Suppressor macrophage (primary cell): ENCODE measurements at regions not wholly inside any gene's neighbourhood (a gene's known extent, or its start where the extent isn't known, plus 50 kb on each side); places are given as distances from the start of the nearest gene placed in this dataset.
A peak's percentile ranks its signal among the peaks of the same experiment; 100 is the strongest.
"Not testable (repeated sequence)": the region's sequence is repeated elsewhere in the genome, so short reads cannot be mapped to it uniquely, and the experiment has no call there.

Experiments
- DNase-seq, 4 experiments: peaks; one replicate each; pipeline ENCODE4 v3.0.0-alpha.2; 2020 to 2022

GRCh38 chr6:121695329-121695728 is 259.9 kb downstream of the GJA1 start:
- no peak for DNase-seq

- DNase-seq, result no peak
Observed at GRCh38 chr6:121697921-121698320, 262.5 kb downstream of the GJA1 start.

GRCh38 chr6:121698617-121699016 is 263.2 kb downstream of the GJA1 start:
- DNase-seq, result no peak

GRCh38 chr6:121703129-121703528 is 267.7 kb downstream of the GJA1 start:
- DNase-seq, result not testable (repeated sequence)

GRCh38 chr6:121711472-121711871 is 276.0 kb downstream of the GJA1 start:
- no peak for DNase-seq

- no peak for DNase-seq
Observed at GRCh38 chr6:121717686-121718085, 282.2 kb downstream of the GJA1 start.

- not testable (repeated sequence) for DNase-seq
Observed at GRCh38 chr6:121720867-121721266, 285.4 kb downstream of the GJA1 start.

GRCh38 chr6:121723623-121724022 is 288.2 kb downstream of the GJA1 start:
- DNase-seq, result no peak

GRCh38 chr6:121724576-121724975 is 289.1 kb downstream of the GJA1 start:
- DNase-seq, result no peak

GRCh38 chr6:121726596-121726995 is 291.1 kb downstream of the GJA1 start:
- peak in 2 of 4 experiments; percentile 33 to 63 for DNase-seq

- no peak for DNase-seq
Observed at GRCh38 chr6:121730616-121731015, 295.2 kb downstream of the GJA1 start.

GRCh38 chr6:121731381-121731780 is 295.9 kb downstream of the GJA1 start:
- DNase-seq, result no peak

- DNase-seq, result no peak
Observed at GRCh38 chr6:121732641-121733040, 297.2 kb downstream of the GJA1 start.

GRCh38 chr6:121733234-121733633 is 297.8 kb downstream of the GJA1 start:
- DNase-seq, result peak in 1 of 4 experiments; percentile 3

- DNase-seq, result not testable (repeated sequence)
Observed at GRCh38 chr6:121740188-121740587, 304.7 kb downstream of the GJA1 start.

- no peak for DNase-seq
Observed at GRCh38 chr6:121743691-121744090, 308.2 kb downstream of the GJA1 start.

GRCh38 chr6:121748376-121748775 is 312.9 kb downstream of the GJA1 start:
- DNase-seq, result peak in 1 of 4 experiments; percentile 3

GRCh38 chr6:121748850-121749249 is 313.4 kb downstream of the GJA1 start:
- DNase-seq, result no peak

GRCh38 chr6:121755485-121755884 is 320.0 kb downstream of the GJA1 start:
- no peak for DNase-seq

- DNase-seq, result no peak
Observed at GRCh38 chr6:121756666-121757065, 321.2 kb downstream of the GJA1 start.

GRCh38 chr6:121759370-121759769 is 323.9 kb downstream of the GJA1 start:
- DNase-seq, result peak in 3 of 4 experiments; percentile 2 to 24 (median 19)

GRCh38 chr6:121760191-121760590 is 324.7 kb downstream of the GJA1 start:
- no peak for DNase-seq

GRCh38 chr6:121760745-121761144 is 325.3 kb downstream of the GJA1 start:
- DNase-seq, result no peak

GRCh38 chr6:121764493-121764892 is 329.0 kb downstream of the GJA1 start:
- DNase-seq, result no peak

GRCh38 chr6:121765060-121765459 is 329.6 kb downstream of the GJA1 start:
- DNase-seq, result no peak

- no peak for DNase-seq
Observed at GRCh38 chr6:121767211-121767610, 331.8 kb downstream of the GJA1 start.
